CD14-positive monocyte (primary cell): ENCODE measurements at regions not wholly inside any gene's neighbourhood (a gene's known extent, or its start where the extent isn't known, plus 50 kb on each side); places are given as distances from the start of the nearest gene placed in this dataset.

ENCODE experiments used
- DNase-seq, 3 donors: peaks; one replicate each; pipeline ENCODE4 v3.0.0-alpha.2; 2011 to 2022
- H2AFZ ChIP-seq: 2 replicates; pipeline ENCODE4 v1.6.0; 2012; ENCODE audit warnings: mild to moderate bottlenecking, low read depth, low read length, inconsistent platforms; ENCODE audit not compliant: insufficient read depth, poor library complexity, severe bottlenecking
- H3K27ac ChIP-seq, 2 donors: 1 replicate in 1 of 2; 2 replicates in 1 of 2; pipeline ENCODE4 v1.5.1; 2012 to 2013; ENCODE audit warnings: low read length in 2 of 2, control low read depth in 1 of 2, inconsistent platforms in 1 of 2, low read depth in 1 of 2, mild to moderate bottlenecking in 1 of 2
- H3K27me3 ChIP-seq, 2 donors: one replicate each; pipeline versions ENCODE4 v1.6.0 to v1.6.1; 2011 to 2013; ENCODE audit warnings: low read length in 2 of 2; ENCODE audit not compliant: control insufficient read depth in 2 of 2, insufficient read depth in 2 of 2
- H3K36me3 ChIP-seq, 2 donors: replicated peaks in 1 of 2; 1 replicate in 1 of 2; 2 replicates in 1 of 2; pipeline versions ENCODE4 v1.5.1 to v1.6.1; 2012 to 2013; ENCODE audit warnings: low read length in 2 of 2, control low read depth in 1 of 2, inconsistent platforms in 1 of 2, mild to moderate bottlenecking in 1 of 2; ENCODE audit not compliant: insufficient read depth in 2 of 2, control insufficient read depth in 1 of 2
- H3K4me1 ChIP-seq, 2 donors: 1 replicate in 1 of 2; 2 replicates in 1 of 2; pipeline versions ENCODE4 v1.5.1 to v1.6.1; 2012 to 2013; ENCODE audit warnings: low read length in 2 of 2, control low read depth in 1 of 2, inconsistent platforms in 1 of 2, mild to moderate bottlenecking in 1 of 2, moderate library complexity in 1 of 2; ENCODE audit not compliant: insufficient read depth in 2 of 2, control insufficient read depth in 1 of 2
- H3K4me2 ChIP-seq: replicated peaks from 2 replicates; pipeline ENCODE3; 2012; ENCODE audit warnings: low read length, moderate library complexity, mild to moderate bottlenecking; ENCODE audit not compliant: poor library complexity, severe bottlenecking; ENCODE audit errors: extremely low read depth
- H3K4me3 ChIP-seq, 3 experiments: fragments of 200-600 bp in 1 of 3; sonication (generic) in 1 of 3; replicated peaks in 1 of 3; 1 replicate in 2 of 3; 2 replicates in 1 of 3; pipeline ENCODE4 v1.5.1; 2011 to 2013; ENCODE audit warnings: low read length in 3 of 3, mild to moderate bottlenecking in 3 of 3, control low read depth in 2 of 3, low read depth in 2 of 3, inconsistent platforms in 1 of 3, moderate library complexity in 1 of 3
- H3K79me2 ChIP-seq: 2 replicates; pipeline ENCODE4 v1.6.0; 2012; ENCODE audit warnings: mild to moderate bottlenecking, control low read depth, inconsistent platforms, low read length, moderate library complexity; ENCODE audit not compliant: insufficient read depth
- H3K9ac ChIP-seq: 2 replicates; pipeline ENCODE4 v1.6.0; 2017; ENCODE audit warnings: low read length, mild to moderate bottlenecking; ENCODE audit not compliant: insufficient read depth, poor library complexity, severe bottlenecking
- H3K9me3 ChIP-seq, 2 donors: replicated peaks in 1 of 2; 1 replicate in 1 of 2; 2 replicates in 1 of 2; pipeline versions ENCODE4 v1.5.1 to v1.6.1; 2012 to 2013; ENCODE audit warnings: low read length in 2 of 2, control low read depth in 1 of 2; ENCODE audit not compliant: control insufficient read depth in 1 of 2, insufficient read depth in 1 of 2
- H4K20me1 ChIP-seq: 2 replicates; pipeline ENCODE4 v1.6.0; 2012; ENCODE audit warnings: mild to moderate bottlenecking, low read length, control low read depth, moderate library complexity; ENCODE audit not compliant: insufficient read depth
- H3K27ac Mint-ChIP-seq, 7 donors: one replicate each; pipeline ENCODE4 v1.8.0; 2020; ENCODE audit warnings: mild to moderate bottlenecking in 7 of 7, mixed read lengths in 7 of 7, moderate library complexity in 6 of 7, inconsistent platforms in 2 of 7
- H3K27me3 Mint-ChIP-seq, 3 donors: one replicate each; pipeline ENCODE4 v1.8.0; 2021 to 2022; ENCODE audit warnings: low read depth in 3 of 3, mild to moderate bottlenecking in 3 of 3, mixed read lengths in 3 of 3, moderate library complexity in 3 of 3, inconsistent platforms in 1 of 3
- H3K36me3 Mint-ChIP-seq, 2 donors: one replicate each; pipeline ENCODE4 v1.8.0; 2020; ENCODE audit warnings: mixed read lengths in 2 of 2, inconsistent platforms in 1 of 2, mild to moderate bottlenecking in 1 of 2
- H3K4me1 Mint-ChIP-seq: one replicate; pipeline ENCODE4 v1.8.0; 2020; ENCODE audit warnings: mild to moderate bottlenecking, mixed read lengths
- H3K4me3 Mint-ChIP-seq, 2 donors: one replicate each; pipeline ENCODE4 v1.8.0; 2020; ENCODE audit warnings: mild to moderate bottlenecking in 2 of 2, mixed read lengths in 2 of 2, moderate library complexity in 1 of 2
- H3K9me3 Mint-ChIP-seq, 7 donors: one replicate each; pipeline ENCODE4 v1.8.0; 2020 to 2022; ENCODE audit warnings: mixed read lengths in 7 of 7, mild to moderate bottlenecking in 6 of 7, moderate library complexity in 6 of 7, inconsistent platforms in 2 of 7
- CTCF ChIP-seq: fragments of 200-600 bp; IDR thresholded peaks from one replicate; pipeline ENCODE4 v1.8.0; 2022; ENCODE audit warnings: antibody characterized with exemption, mild to moderate bottlenecking
- WGBS: methylation state at CpG from one replicate; pipeline ENCODE4 v1.1.5; 2013; ENCODE audit warnings: missing lambda C conversion rate; ENCODE audit not compliant: insufficient coverage; 5-methylcytosine and 5-hydroxymethylcytosine counted together
- intact Hi-C, 2 donors: fragments of 100-400 bp; cut with micrococcal nuclease; formaldehyde crosslinking; loops; one replicate each; pipeline versions ENCODE4 v1.15.0 to v1.15.1; 2023

GRCh38 chr11:127307700-127308099 lies 307.1 kb upstream of the KIRREL3 start:
- H3K27me3 Mint-ChIP-seq, result peaks cover 0 to 2% (median 0%) of the 10 kb centered on the region in 3 donors
- no peak for TF ChIP-seq CTCF
- H3K4me1 Mint-ChIP-seq, result no peaks in the 10 kb centered on the region
- no peaks in the 10 kb centered on the region for H3K4me1 ChIP-seq
- H3K36me3 ChIP-seq, result no peaks in the 10 kb centered on the region
- intact Hi-C loops, result no loop called here
- no peak overlapping the region for H2AFZ ChIP-seq
- H3K4me3 ChIP-seq, result no peak overlapping the region
- H3K9me3 Mint-ChIP-seq, result peaks cover 0 to 4% (median 1%) of the 10 kb centered on the region in 7 donors
- no peaks in the 10 kb centered on the region for H4K20me1 ChIP-seq
- H3K27ac ChIP-seq, result no peak overlapping the region
- DNase-seq, result no peak
- no peak overlapping the region for H3K27ac Mint-ChIP-seq
- no peaks in the 10 kb centered on the region for H3K9me3 ChIP-seq
- no peak overlapping the region for H3K4me3 Mint-ChIP-seq
- H3K27me3 ChIP-seq, result no peaks in the 10 kb centered on the region
- no peaks in the 10 kb centered on the region for H3K36me3 Mint-ChIP-seq
- WGBS, result 71% methylated on average over 4 of the region's 5 CpGs
- no peak overlapping the region for H3K9ac ChIP-seq
- no peaks in the 10 kb centered on the region for H3K79me2 ChIP-seq
- H3K4me2 ChIP-seq, result no peak overlapping the region

GRCh38 chr11:127304634-127305033 lies 304.1 kb upstream of the KIRREL3 start:
- no peak overlapping the region for H3K4me2 ChIP-seq
- no peak overlapping the region for H3K9ac ChIP-seq
- Mint-ChIP-seq H3K4me1 (no peaks in the 10 kb centered on the region), H3K9me3 (peaks cover 0 to 2% (median 0%) of the 10 kb centered on the region in 7 donors), H3K27ac (no peak overlapping the region), H3K27me3 (peaks cover 0 to 2% (median 0%) of the 10 kb centered on the region in 3 donors), H3K4me3 (no peak overlapping the region), H3K36me3 (no peaks in the 10 kb centered on the region)
- H3K27me3 ChIP-seq, result no peaks in the 10 kb centered on the region
- TF ChIP-seq CTCF, result no peak
- no peak overlapping the region for H3K4me3 ChIP-seq
- no peak overlapping the region for H3K27ac ChIP-seq
- no peaks in the 10 kb centered on the region for H3K36me3 ChIP-seq
- no peak overlapping the region for H2AFZ ChIP-seq
- H3K79me2 ChIP-seq, result no peaks in the 10 kb centered on the region
- intact Hi-C loops, result no loop called here
- H3K9me3 ChIP-seq, result no peaks in the 10 kb centered on the region
- no peaks in the 10 kb centered on the region for H3K4me1 ChIP-seq
- no peaks in the 10 kb centered on the region for H4K20me1 ChIP-seq
- WGBS, result 100% methylated on average over 1 of the region's 3 CpGs
- DNase-seq, result no peak
